ENCODE measurements at regions not wholly inside any gene's neighbourhood (a gene's known extent, or its start where the extent isn't known, plus 50 kb on each side); places are given as distances from the start of the nearest gene placed in this dataset.

GRCh38 chr1:4581807-4582206 is 72.6 kb upstream of the AJAP1 start:
- H3K27me3 Mint-ChIP-seq: peaks cover 84% of the 10 kb centered on the region
- peaks cover 7% of the 10 kb centered on the region for H3K4me1 Mint-ChIP-seq

DNA sequence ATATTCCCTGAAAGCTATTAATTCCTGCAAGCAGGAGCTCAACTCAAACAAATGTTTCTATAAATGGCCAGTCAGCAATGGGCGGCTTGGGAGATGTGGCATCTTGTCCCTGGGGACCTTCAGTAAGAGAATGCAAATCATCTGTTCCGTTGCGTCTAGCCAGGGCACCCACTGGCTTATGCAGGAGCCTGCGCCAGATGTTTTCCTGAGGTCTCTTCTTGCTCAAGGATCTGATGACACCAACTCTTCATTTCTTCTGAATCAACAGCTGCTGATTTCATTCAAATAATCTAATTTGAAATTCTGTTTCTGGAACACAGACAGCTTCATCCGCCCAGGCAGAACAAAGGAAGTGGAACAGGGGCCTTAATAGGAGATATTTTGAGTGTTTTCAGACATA is 70.0 kb upstream of the AJAP1 start:
- Mint-ChIP-seq H3K4me3 (no peak overlapping the region), H3K27me3 (peaks cover 63% of the 10 kb centered on the region), H3K4me1 (peaks cover 7% of the 10 kb centered on the region), H3K27ac (no peak overlapping the region), H3K9me3 (no peaks in the 10 kb centered on the region)
- no peak for DNase-seq
- no peak for ATAC-seq

More at GRCh38 chr1:4581807-4582206, 72.6 kb upstream of the AJAP1 start:
- H3K27ac Mint-ChIP-seq: no peak overlapping the region
- H3K4me3 Mint-ChIP-seq: no peak overlapping the region
- ATAC-seq (no peak), DNase-seq (no peak)
- H3K9me3 Mint-ChIP-seq: peaks cover 0 to 3% of the 10 kb centered on the region in 2 donors

DNA sequence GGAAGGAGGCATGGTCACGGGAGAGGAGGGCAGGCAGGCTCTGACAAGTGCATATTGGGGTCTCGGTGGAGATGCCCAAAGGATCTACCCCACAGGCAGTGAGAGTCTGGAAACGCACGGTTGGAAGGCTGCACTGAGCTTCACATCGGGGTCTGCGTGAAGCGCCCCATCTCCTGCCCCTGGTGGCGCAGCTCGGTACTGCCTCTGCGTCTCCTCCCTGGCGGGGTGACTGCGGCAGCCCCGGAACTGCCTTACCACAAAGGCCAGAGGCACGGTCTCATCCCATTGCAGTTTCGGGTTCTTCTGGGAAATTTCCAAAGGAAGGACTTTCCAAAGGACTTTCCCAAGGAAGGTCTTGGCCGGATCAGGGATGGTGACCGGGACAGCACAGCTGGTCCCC is 69.2 kb upstream of the AJAP1 start:
- Mint-ChIP-seq H3K4me1 (peaks cover 7% of the 10 kb centered on the region), H3K4me3 (no peak overlapping the region), H3K27me3 (peaks cover 55% of the 10 kb centered on the region), H3K9me3 (no peaks in the 10 kb centered on the region), H3K27ac (no peak overlapping the region)
- peak; percentile 61 for ATAC-seq
- peak; percentile 37 to 43 for DNase-seq

DNA sequence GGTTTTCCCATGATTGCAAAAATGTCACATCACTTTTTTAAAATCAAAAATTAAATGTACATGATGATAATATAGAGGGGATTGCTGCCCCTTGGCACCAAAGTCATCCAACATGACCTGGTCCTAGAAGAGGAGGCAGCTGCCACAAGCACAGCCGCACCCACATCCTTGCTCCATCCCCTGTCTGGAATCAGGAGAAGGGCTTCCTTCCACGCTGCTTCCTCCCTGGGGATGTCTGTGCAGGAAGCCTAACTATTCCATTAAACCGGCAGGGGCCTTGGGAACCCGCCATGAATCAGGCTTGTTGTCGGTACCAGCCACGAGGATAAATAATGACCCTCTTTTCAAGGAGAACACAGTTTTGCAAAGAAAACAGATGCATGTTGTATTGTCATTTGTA is 68.7 kb upstream of the AJAP1 start:
- no peak for DNase-seq
- H3K4me1 Mint-ChIP-seq: peaks cover 7% of the 10 kb centered on the region
- no peak for ATAC-seq
- no peaks in the 10 kb centered on the region for H3K9me3 Mint-ChIP-seq
- peaks cover 51% of the 10 kb centered on the region for H3K27me3 Mint-ChIP-seq
- no peak overlapping the region for H3K27ac Mint-ChIP-seq
- H3K4me3 Mint-ChIP-seq: no peak overlapping the region

DNA sequence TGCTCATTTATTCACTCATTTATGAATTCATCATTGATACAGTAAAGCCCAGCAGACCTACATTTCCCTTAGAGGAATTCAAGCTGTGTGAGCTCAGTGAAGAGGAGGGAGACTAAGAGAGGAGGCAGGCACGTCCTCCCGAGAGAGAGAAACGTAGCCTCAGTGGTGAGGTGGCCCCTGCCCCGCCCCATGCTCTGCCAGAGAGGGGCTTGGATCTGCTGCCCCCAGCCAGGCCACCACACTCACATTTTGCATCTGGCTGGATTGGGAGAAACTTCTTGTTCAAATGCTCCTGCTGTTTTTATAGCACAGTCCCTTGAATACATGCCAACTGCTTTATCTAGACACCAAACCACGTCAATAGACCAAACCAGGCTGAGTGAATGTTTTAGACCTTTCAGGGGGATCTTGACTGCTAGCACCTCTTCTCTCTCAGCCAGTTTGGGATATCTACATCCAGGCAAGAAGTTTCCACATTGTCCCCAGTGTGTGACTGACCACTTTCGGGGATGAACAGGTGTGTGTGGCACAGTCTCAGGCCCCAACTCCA is 67.7 kb upstream of the AJAP1 start:
- H3K27ac Mint-ChIP-seq: no peak overlapping the region
- peaks cover 42% of the 10 kb centered on the region for H3K27me3 Mint-ChIP-seq
- no peak for ATAC-seq
- no peaks in the 10 kb centered on the region for H3K9me3 Mint-ChIP-seq
- no peak overlapping the region for H3K4me3 Mint-ChIP-seq
- peaks cover 7% of the 10 kb centered on the region for H3K4me1 Mint-ChIP-seq
- no peak for DNase-seq

- Mint-ChIP-seq H3K4me3 (no peak overlapping the region), H3K4me1 (peaks cover 7% of the 10 kb centered on the region), H3K27me3 (peaks cover 41% of the 10 kb centered on the region), H3K27ac (no peak overlapping the region), H3K9me3 (no peaks in the 10 kb centered on the region)
- ATAC-seq: no peak
- DNase-seq: no peak
These were observed 66.7 kb upstream of the AJAP1 start for GRCh38 chr1:4587721-4588120.

GRCh38 chr1:4590756-4591155 is 63.7 kb upstream of the AJAP1 start:
- no peaks in the 10 kb centered on the region for H3K9me3 Mint-ChIP-seq
- no peak overlapping the region for H3K27ac Mint-ChIP-seq
- H3K4me1 Mint-ChIP-seq: no peaks in the 10 kb centered on the region
- H3K4me3 Mint-ChIP-seq: no peak overlapping the region
- ATAC-seq (no peak), DNase-seq (no peak)
- H3K27me3 Mint-ChIP-seq: peaks cover 16% of the 10 kb centered on the region

GRCh38 chr1:4591926-4592325 is 62.5 kb upstream of the AJAP1 start:
- no peaks in the 10 kb centered on the region for H3K4me1 Mint-ChIP-seq
- H3K9me3 Mint-ChIP-seq: no peaks in the 10 kb centered on the region
- ATAC-seq (no peak), DNase-seq (no peak)
- H3K4me3 Mint-ChIP-seq: no peak overlapping the region
- no peak overlapping the region for H3K27ac Mint-ChIP-seq
- H3K27me3 Mint-ChIP-seq: peaks cover 4% of the 10 kb centered on the region

DNA sequence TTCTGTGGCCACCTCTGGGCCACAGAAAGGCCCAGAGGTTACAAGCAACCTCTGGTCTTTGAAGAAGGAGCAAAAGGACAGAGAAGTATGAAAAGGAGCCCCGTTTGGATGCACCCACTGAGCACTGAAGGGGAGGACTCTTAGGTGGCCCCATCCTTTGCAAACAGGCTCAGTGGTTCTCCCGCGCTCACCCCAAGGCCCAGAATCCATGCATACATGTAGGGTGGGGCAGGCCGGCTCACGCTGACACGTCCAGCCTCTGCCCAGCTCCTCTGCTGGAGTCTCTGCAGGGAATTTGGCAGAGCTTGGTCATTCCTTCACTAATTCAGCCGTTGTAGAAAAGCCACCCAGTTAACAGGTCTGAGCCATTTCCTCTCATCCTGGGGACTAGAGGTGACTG is 61.3 kb upstream of the AJAP1 start:
- Mint-ChIP-seq H3K4me3 (no peak overlapping the region), H3K27ac (no peak overlapping the region), H3K9me3 (no peaks in the 10 kb centered on the region), H3K4me1 (no peaks in the 10 kb centered on the region), H3K27me3 (peaks cover under 1% of the 10 kb centered on the region)
- DNase-seq (no peak), ATAC-seq (no peak)

DNA sequence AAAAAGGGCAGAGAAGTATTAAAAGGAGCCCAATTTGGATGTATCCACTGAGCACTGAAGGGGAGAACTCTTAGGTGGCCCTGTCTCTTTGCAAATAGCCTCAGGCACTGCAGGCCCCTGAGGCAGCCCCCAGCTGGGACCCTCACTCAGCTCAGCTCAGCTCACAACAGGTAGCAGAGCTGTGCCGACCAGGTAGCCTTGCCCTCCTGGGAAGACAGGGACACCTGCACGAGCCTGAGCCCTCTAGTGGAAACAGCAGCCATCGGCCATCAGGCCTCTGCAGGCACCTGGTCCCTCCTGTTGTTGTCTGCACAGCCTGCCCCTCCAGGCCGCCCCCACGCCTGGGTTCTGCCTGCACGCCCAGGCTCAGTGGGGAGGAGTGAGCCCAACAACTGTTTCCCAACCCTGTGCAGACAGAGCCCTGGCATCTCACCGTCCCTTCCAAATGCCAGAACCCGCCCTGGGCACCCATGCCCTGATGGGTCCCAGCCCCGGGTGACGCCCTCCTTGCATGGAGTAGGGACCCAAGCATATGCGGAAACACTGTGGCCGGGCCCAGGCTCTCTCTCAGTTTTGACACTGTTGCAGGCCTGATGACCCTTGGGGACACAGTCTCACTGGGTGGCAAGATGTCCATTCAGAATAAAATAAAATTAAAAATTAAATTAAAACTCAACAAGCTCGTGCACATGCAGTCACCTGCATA is 60.0 kb upstream of the AJAP1 start:
- Mint-ChIP-seq H3K4me1 (no peaks in the 10 kb centered on the region), H3K27ac (peak overlapping the region in 1 of 2 donors; percentile 27), H3K27me3 (peaks cover 7% of the 10 kb centered on the region), H3K4me3 (no peak overlapping the region), H3K9me3 (no peaks in the 10 kb centered on the region)
- DNase-seq: no peak
- ATAC-seq: no peak

- ATAC-seq: no peak
- no peak for DNase-seq
- peaks cover 7% of the 10 kb centered on the region for H3K27me3 Mint-ChIP-seq
- no peak overlapping the region for H3K27ac Mint-ChIP-seq
- H3K4me1 Mint-ChIP-seq: no peaks in the 10 kb centered on the region
- H3K9me3 Mint-ChIP-seq: no peaks in the 10 kb centered on the region
- H3K4me3 Mint-ChIP-seq: no peak overlapping the region
These were observed 58.8 kb upstream of the AJAP1 start for GRCh38 chr1:4595341-4596225.

GRCh38 chr1:4596486-4596885 is 57.9 kb upstream of the AJAP1 start:
- H3K27me3 Mint-ChIP-seq: peaks cover 13% of the 10 kb centered on the region
- ATAC-seq: no peak
- H3K27ac Mint-ChIP-seq: no peak overlapping the region
- H3K4me1 Mint-ChIP-seq: no peaks in the 10 kb centered on the region
- H3K4me3 Mint-ChIP-seq: no peak overlapping the region
- no peak for DNase-seq
- no peaks in the 10 kb centered on the region for H3K9me3 Mint-ChIP-seq

- Mint-ChIP-seq H3K27ac (no peak overlapping the region), H3K27me3 (peaks cover 19% of the 10 kb centered on the region), H3K9me3 (no peaks in the 10 kb centered on the region), H3K4me1 (no peaks in the 10 kb centered on the region), H3K4me3 (no peak overlapping the region)
- no peak for DNase-seq
- no peak for ATAC-seq
These were observed 57.4 kb upstream of the AJAP1 start for GRCh38 chr1:4597020-4597419.

- no peak overlapping the region for H3K4me3 Mint-ChIP-seq
- ATAC-seq (no peak), DNase-seq (no peak)
- no peaks in the 10 kb centered on the region for H3K9me3 Mint-ChIP-seq
- H3K4me1 Mint-ChIP-seq: no peaks in the 10 kb centered on the region
- H3K27me3 Mint-ChIP-seq: peaks cover 34% of the 10 kb centered on the region
- no peak overlapping the region for H3K27ac Mint-ChIP-seq
These were observed 55.8 kb upstream of the AJAP1 start for GRCh38 chr1:4598561-4598960.

- Mint-ChIP-seq H3K9me3 (no peaks in the 10 kb centered on the region), H3K4me1 (no peaks in the 10 kb centered on the region), H3K4me3 (no peak overlapping the region), H3K27ac (no peak overlapping the region), H3K27me3 (peaks cover 44% of the 10 kb centered on the region)
- DNase-seq (no peak), ATAC-seq (no peak)
These were observed 54.9 kb upstream of the AJAP1 start for GRCh38 chr1:4599521-4599920.

DNA sequence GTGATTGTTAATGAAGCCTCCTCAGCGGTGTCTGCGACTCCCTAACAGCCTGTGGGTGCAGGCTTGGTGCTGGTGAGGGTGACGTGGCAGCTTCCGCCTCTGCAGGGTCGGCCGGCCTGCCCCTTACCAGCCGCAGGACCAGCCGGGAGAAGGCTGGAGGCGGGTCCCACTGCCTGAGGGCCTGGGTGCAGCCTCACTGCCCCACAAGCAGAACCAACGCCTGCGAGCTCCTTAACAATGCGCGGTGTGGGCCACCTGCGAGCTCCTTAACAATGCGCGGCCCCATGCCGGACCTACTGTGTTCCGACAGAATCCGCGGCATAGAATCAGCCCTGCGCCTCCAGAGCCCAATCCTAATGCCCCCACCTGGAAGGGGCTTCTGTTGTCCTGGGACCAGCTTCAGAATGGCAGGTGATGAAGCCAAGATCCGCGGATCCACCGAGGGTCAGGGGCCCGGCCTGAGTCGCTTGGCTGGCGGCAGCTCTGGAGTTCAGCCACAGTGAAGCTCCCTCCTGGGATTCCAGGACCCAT is 54.4 kb upstream of the AJAP1 start:
- DNase-seq: no peak
- Mint-ChIP-seq H3K4me3 (no peak overlapping the region), H3K27ac (no peak overlapping the region), H3K9me3 (no peaks in the 10 kb centered on the region), H3K4me1 (no peaks in the 10 kb centered on the region), H3K27me3 (peaks cover 44% of the 10 kb centered on the region)
- no peak for ATAC-seq
